T1000 (cell line): ENCODE measurements at regions not wholly inside any gene's neighbourhood (a gene's known extent, or its start where the extent isn't known, plus 50 kb on each side); places are given as distances from the start of the nearest gene placed in this dataset.

ENCODE experiments used
- DNase-seq: peaks from one replicate; lab custom pipeline; 2025; ENCODE audit warnings: mixed read lengths; lab: John Stamatoyannopoulos, UW

- no peak for DNase-seq
These were observed 368.6 kb upstream of the HSFY2 start for GRCh38 chrY:19142093-19142492.

DNA sequence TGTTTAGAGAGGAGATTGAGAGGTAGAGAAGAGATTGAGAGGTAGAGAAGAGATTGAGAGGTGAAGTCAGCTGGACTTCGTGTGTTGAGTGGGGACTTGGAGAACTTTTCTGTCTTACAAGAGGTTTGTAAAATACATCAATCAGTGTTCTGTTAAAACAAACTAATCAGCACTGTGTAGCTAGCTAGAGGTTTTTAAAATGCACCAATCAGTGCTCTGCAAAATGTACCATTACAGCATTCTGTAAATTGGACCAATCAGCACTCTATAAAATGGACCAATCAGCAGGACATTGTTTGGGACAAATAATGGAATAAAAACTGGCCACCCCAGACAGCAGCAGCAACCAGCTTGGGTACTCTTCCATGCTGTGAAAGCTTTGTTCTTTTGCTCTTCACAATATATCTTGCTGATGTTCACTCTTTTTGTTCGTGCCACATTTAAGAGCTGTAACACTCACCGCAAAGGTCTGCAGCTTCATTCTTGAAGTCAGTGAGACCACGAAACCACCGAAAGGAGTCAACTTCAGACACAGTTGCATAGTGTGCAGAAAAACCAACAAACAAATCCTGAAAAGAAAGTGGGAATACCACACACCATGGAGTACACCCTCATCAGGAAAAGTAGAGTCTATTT is 366.9 kb upstream of the HSFY2 start:
- DNase-seq, result no peak

DNA sequence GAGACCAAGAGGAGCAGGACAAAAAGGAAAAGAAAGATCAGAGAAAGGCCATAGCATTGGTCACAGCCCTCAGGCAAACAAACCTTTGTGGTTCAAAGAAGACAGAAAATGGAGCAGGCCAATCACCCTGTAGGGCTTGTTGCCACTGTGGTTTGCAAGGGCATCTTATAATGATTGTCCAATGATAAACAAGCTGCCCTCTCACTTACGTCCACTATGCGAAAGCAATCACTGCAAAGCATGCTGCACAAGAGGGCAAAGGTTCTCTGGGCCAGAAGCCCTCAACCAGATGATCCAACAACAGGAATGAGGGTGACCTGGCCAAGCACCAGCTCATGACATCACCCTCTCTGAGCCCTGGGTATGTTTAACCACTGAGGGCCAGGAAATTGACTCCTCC is 360.9 kb upstream of the HSFY2 start:
- DNase-seq, result no peak

GRCh38 chrY:19130569-19131358 is 357.2 kb upstream of the HSFY2 start:
- DNase-seq, result no peak

GRCh38 chrY:19126889-19127288 is 353.4 kb upstream of the HSFY2 start:
- no peak for DNase-seq

GRCh38 chrY:19124609-19125008 is 351.1 kb upstream of the HSFY2 start:
- DNase-seq, result no peak

- no peak for DNase-seq
These were observed 348.9 kb upstream of the HSFY2 start for GRCh38 chrY:19122450-19122849.

GRCh38 chrY:19098349-19098748 is 324.8 kb upstream of the HSFY2 start:
- no peak for DNase-seq

DNA sequence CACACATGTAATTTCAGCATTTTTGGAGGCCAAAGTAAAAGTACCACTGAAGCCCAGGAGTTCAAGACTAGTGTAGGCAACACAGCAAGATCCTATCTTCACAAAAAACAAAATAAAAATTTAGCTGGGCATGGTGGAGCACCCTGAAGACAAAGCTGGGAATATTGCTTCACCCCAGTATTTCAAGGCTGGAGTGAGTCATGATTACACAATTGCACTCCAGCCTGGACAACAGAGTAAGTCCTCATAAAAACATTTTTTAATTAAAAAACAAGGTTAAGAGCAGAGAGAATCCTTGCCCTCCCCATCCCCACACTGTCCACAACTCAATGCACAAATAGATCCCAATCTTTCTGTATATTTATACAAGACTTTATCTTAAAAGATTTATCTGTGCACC is 321.9 kb upstream of the HSFY2 start:
- DNase-seq, result peak; percentile 10

DNA sequence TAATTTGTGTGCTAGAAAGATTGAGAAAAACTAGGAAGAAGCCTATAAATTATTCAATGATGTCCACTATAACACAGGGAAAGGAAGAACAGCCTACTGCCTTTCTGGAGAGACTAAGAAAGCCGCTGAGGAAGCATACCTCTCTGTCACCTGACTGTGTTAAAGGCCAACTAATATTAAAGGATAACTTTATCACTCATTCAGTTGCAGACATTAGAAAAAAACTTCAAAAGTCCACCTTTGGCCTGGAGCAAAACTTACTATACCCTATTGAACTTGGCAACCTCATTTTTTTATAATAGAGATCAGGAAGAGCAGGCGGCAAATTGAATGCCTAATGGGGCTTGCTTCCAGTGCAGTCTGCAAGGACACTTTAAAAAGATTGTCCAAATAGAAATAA is 309.5 kb upstream of the HSFY2 start:
- DNase-seq, result no peak

GRCh38 chrY:19077698-19078113 is 304.2 kb upstream of the HSFY2 start:
- no peak for DNase-seq

DNA sequence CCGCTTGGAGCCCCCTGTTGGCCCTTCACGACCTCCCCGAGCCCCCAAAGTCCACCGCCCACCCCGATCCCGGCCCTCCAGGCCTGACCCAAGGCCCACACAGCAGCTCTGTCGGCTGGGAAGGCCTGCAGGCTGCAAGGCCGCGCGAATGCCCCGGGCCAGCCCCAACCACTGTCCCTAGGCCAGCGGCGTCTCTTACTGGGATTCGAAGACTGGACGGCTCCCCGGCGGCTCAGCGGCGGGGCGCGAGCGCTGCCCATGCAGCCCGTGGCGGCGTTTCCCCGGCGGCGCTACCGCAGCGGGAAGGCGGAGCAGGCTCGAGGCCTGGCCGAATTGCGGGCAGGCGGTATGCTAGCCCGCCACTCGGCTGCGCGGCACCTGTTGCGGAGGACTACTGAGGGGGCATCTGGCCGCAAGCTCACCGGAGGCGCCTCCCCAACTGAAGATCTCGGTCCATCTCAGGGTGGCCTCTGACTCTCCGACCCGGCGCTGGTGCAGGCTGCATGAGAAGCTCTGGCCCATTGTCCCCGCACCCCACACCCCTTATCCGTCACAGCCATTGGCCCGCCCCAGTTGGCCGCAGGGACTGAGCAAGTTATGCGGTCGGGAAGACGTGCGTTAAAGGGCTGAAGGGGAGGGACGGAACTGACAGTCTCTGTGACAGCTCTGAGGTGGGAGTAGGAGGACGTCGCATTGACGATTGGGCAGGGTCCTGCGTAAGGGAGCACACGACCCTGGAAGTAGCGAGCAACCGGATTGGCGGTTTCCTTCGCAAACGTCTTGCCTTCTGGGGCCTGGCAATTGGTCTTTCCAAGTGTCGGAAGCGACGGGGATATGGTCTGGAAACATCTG is 303.5 kb upstream of the HSFY2 start:
- no peak for DNase-seq

DNA sequence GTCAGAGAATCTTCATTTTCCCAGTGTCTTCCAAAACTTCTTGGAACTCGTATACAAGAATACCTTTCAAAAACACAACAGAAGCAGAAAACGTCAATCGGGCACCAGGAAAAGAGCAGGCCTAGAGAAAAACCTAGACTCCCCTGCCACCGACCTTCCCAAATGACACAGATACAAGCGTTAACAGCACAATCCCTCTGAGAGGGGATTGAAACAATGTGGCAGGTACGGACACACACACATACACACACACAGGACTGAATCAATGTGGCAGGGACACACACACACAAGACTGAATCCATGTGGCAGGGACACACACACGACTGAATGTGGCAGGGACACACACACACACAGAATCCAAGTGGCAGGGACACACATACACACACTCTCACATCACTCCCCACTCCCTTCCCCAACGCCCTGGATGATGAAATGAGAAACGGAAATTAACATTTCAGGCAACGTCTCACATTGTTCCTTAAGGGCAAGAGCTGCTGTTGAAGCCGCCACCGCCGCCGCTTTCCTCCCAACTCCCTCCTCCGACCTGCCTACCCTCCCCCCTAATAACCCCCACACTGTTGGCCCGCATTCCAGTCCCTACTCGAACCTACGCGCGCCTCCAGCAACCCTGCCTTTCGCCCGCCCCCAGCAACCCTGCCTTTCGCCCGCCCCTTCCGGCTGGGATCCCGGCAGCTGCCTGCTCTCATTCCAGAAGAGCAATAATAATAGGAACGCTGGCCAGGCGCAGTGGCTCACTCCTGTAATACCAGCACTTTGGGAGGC is 302.1 kb upstream of the HSFY2 start:
- DNase-seq, result peak; percentile 7

- DNase-seq, result no peak
These were observed 293.9 kb upstream of the HSFY2 start for GRCh38 chrY:19067435-19067834.

DNA sequence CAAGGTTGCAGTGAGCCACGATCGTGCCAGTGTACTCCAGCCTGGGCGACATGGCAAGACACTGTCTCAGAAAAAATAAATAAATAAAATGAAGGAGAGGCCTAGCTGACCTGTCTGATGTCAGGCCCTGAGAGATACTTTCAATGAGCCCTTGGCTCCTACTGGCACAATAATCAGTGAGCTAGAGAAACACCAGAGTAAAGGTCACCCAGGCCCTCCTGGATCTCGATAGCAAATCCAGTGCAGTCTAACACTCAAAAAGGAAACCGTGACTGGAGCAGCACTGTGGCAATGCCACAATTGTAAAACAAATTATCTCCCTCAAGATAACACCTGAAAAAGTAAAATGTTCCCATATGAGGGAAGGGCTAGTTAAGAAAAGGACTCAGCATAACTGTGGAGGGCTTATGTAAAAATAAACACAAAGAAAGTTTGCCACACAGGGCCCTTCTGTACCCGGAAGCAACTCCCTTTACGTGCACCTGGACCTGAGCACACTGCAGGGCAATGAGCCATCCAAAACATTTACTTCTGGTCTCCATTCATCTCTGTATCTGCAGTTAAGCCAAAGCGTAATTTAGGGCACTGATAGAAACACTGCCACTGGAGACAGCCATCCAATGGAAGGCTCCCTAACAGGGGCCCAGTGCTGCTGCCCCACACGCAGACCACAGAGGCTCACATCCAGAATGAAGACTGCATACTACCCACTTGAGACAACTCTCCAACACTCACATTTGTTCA is 293.1 kb upstream of the HSFY2 start:
- no peak for DNase-seq

GRCh38 chrY:19065119-19065518 is 291.6 kb upstream of the HSFY2 start:
- no peak for DNase-seq

DNA sequence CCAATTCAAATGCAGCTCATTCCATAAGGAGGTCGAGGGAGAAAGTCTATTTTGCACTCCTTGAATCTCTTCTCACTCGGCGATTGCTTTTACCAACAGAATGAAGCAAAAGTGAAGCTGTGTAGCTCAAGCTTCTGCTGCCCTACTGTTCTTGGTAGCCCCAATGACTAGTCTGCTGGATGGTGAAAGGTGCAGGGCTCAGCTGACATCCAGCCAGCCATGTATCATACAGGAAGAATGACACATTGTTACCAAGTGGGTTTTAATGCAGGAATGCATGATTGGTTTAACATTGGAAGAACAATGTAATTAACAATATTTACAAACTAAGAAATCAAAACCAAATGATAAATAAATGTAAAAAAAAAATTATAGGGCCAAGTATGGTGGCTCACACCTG is 286.2 kb upstream of the HSFY2 start:
- no peak for DNase-seq

- DNase-seq, result no peak
These were observed 285.4 kb upstream of the HSFY2 start for GRCh38 chrY:19058831-19059370.

DNA sequence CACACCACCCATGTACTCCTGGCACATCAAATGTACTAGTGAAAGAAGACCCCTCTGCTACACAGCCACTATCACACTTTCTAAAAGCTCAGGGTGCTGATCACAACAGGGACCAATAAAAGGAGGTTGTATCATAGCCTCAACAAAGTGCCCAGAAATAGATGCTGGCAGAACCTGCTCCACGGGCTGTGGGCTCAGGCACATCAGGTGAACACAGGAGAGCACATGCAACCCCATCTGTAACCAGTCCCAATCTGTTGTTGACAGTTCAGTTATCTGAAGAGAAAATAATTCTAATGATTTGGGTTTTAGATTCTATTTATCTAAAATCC is 282.6 kb upstream of the HSFY2 start:
- DNase-seq, result no peak

DNA sequence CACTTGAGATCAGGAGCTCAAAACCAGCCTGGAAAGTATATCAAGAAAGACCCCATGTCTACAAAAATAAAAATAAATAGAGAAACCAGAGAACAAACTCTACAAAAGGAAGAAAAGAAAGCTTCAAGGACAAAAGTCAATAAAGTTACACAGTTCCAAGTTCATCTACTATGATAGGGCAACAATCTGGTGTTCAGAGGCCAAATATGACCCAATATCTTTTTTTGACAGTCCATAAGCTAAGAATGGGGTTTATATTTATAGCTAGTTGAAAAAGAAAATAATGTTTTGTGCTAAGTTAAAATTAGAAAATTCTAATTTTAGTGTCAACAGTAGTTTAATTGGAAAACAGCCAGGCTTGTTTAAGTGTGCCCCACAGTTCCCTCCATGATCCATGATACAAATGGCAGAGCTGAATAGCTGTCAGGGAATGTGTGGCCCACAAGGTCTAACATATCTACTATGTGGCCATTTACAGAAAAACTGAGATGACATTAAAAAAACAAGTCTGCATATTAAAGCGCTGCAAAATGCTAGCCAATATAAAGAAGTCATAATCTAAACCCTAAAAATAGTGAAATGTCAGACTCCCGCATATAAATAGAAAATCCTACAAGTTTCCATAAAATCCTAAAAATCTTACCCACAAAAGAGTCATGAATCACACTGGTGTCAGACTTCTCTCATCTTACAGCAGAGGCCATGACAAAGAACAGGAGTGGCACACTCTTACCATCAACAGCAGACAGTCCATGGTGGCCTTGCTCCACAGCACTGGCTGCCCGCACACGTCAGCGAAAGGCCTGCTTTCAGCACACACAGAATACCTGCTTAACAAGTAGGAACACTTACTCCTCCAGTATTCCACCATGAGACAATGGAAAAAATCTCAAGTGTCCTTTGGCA is 281.9 kb upstream of the HSFY2 start:
- no peak for DNase-seq
